Liver (tissue), 8 donors: ENCODE measurements at regions not wholly inside any gene's neighbourhood (a gene's known extent, or its start where the extent isn't known, plus 50 kb on each side); places are given as distances from the start of the nearest gene placed in this dataset.

Experiments
- DNase-seq: peaks from one replicate; pipeline ENCODE4 v3.0.0-alpha.2; 2017; ENCODE audit warnings: low spot score
- H3K27ac ChIP-seq, 2 donors: one replicate each; pipeline ENCODE4 v1.7.0; 2013; ENCODE audit warnings: inconsistent platforms in 2 of 2, low read length in 2 of 2, control low read depth in 1 of 2, low read depth in 1 of 2, mild to moderate bottlenecking in 1 of 2
- H3K27me3 ChIP-seq, 4 donors: one replicate each; pipeline versions ENCODE4 v1.6.1 to v1.7.0; 2013; ENCODE audit warnings: low read length in 3 of 4, inconsistent platforms in 1 of 4, mild to moderate bottlenecking in 1 of 4, moderate library complexity in 1 of 4; ENCODE audit not compliant: control insufficient read depth in 4 of 4, insufficient read depth in 4 of 4
- H3K36me3 ChIP-seq, 4 donors: one replicate each; pipeline versions ENCODE4 v1.6.1 to v1.7.0; 2013; ENCODE audit warnings: low read length in 3 of 4, mild to moderate bottlenecking in 3 of 4, low read depth in 1 of 4, moderate library complexity in 1 of 4; ENCODE audit not compliant: control insufficient read depth in 4 of 4, insufficient read depth in 3 of 4
- H3K4me1 ChIP-seq, 4 donors: one replicate each; pipeline versions ENCODE4 v1.6.1 to v1.7.0; 2013; ENCODE audit warnings: low read length in 3 of 4, mild to moderate bottlenecking in 3 of 4, moderate library complexity in 1 of 4; ENCODE audit not compliant: control insufficient read depth in 4 of 4, insufficient read depth in 4 of 4
- H3K4me3 ChIP-seq, 3 donors: one replicate each; pipeline versions ENCODE4 v1.6.1 to v1.7.0; 2013; ENCODE audit warnings: low read length in 3 of 3, control low read depth in 1 of 3, low read depth in 1 of 3, mild to moderate bottlenecking in 1 of 3
- H3K9ac ChIP-seq, 2 donors: one replicate each; pipeline ENCODE4 v1.7.0; 2013; ENCODE audit warnings: low read length in 2 of 2, mild to moderate bottlenecking in 2 of 2, moderate library complexity in 2 of 2, control low read depth in 1 of 2, low read depth in 1 of 2
- H3K9me3 ChIP-seq, 4 donors: one replicate each; pipeline versions ENCODE4 v1.6.1 to v1.7.0; 2013; ENCODE audit warnings: low read length in 3 of 4; ENCODE audit not compliant: control insufficient read depth in 4 of 4
- EGR1 ChIP-seq, 2 donors: IDR thresholded peaks; 2 replicates each; pipeline ENCODE4 v1.6.1; 2016 to 2018; ENCODE audit warnings: antibody characterized with exemption in 2 of 2, low read depth in 2 of 2
- FOXA2 ChIP-seq: IDR thresholded peaks from 2 replicates; pipeline ENCODE4 v1.6.1; 2016; ENCODE audit warnings: antibody characterized with exemption
- GABPA ChIP-seq, 2 donors: IDR thresholded peaks in 1 of 2; conservative IDR thresholded peaks in 1 of 2; 2 replicates each; pipeline ENCODE4 v1.6.1; 2016; ENCODE audit warnings: antibody characterized with exemption in 2 of 2, mild to moderate bottlenecking in 1 of 2, moderate library complexity in 1 of 2
- HNF4A ChIP-seq, 2 donors: conservative IDR thresholded peaks; 2 replicates each; pipeline ENCODE4 v1.6.1; 2016; ENCODE audit warnings: antibody characterized with exemption in 2 of 2, mild to moderate bottlenecking in 2 of 2
- HNF4G ChIP-seq: IDR thresholded peaks from 2 replicates; pipeline ENCODE4 v1.6.1; 2016; ENCODE audit warnings: antibody characterized with exemption
- JUND ChIP-seq, 2 donors: IDR thresholded peaks; 2 replicates each; pipeline ENCODE4 v1.6.1; 2016; ENCODE audit warnings: antibody characterized with exemption in 2 of 2
- RAD21 ChIP-seq, 2 donors: IDR thresholded peaks; 2 replicates each; pipeline ENCODE4 v1.6.1; 2016; ENCODE audit warnings: antibody characterized with exemption in 2 of 2, mild to moderate bottlenecking in 2 of 2
- RXRA ChIP-seq, 2 donors: IDR thresholded peaks; 2 replicates each; pipeline ENCODE4 v1.6.1; 2017 to 2018; ENCODE audit warnings: antibody characterized with exemption in 2 of 2, mild to moderate bottlenecking in 1 of 2
- SP1 ChIP-seq: IDR thresholded peaks from 2 replicates; pipeline ENCODE4 v1.6.1; 2018; ENCODE audit warnings: antibody characterized with exemption, mild to moderate bottlenecking
- TAF1 ChIP-seq: conservative IDR thresholded peaks from 2 replicates; pipeline ENCODE4 v1.6.1; 2016; ENCODE audit warnings: antibody characterized with exemption, mild to moderate bottlenecking
- YY1 ChIP-seq: IDR thresholded peaks from 2 replicates; pipeline ENCODE4 v1.6.1; 2016; ENCODE audit warnings: antibody characterized with exemption, mild to moderate bottlenecking
- WGBS: extraction: QIAGEN DNeasy Blood & Tissue Kit; methylation state at CpG from one replicate; pipeline ENCODE4 v1.1.7; 2013; 5-methylcytosine and 5-hydroxymethylcytosine counted together
- TF ChIP-seq, protein P1 (sequence below): IDR thresholded peaks from 2 replicates; pipeline ENCODE4 v1.6.1; 2016; ENCODE audit warnings: antibody characterized with exemption
- TF ChIP-seq, protein P2 (sequence below): IDR thresholded peaks from 2 replicates; pipeline ENCODE4 v1.6.1; 2016; ENCODE audit warnings: antibody characterized with exemption
- TF ChIP-seq, protein P3 (sequence below): IDR thresholded peaks from 2 replicates; pipeline ENCODE4 v1.6.1; 2016; ENCODE audit warnings: antibody characterized with exemption
- TF ChIP-seq, protein P4 (sequence below): fragments of 150-350 bp; IDR thresholded peaks from 2 replicates; pipeline ENCODE4 v1.5.1; 2017; ENCODE audit warnings: improper control_type of control experiment, low read depth, low read length; ENCODE audit not compliant: missing input control
- donor health status: healthy.
- donor health status: healthy.
- donor health status: healthy.
- donor health status: healthy.
- donor health status: healthy.

DNA sequence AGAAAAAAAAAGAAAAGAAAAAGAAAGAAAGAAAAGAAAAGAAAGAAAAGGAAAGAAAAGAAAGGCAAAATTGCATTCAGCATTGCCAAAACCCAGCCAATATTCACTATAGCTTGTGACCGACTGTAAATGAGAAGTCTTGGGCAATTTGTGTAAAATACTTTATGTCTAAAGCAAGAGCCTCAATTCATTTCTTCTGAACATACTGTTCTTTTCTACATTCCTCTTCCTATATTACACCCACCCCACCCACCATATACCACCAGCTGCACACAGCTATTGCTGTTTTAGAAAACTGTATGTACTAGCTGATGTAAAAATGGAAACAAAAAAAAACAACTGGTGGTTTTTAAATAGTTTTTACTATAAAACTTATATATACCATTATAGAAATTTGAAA is 156.9 kb upstream of the TTC29 start:
- no peak overlapping the region for H3K4me3 ChIP-seq
- DNase-seq = no peak
- WGBS = 94% methylated on average over 1 of the region's 1 CpG
- H3K4me1 ChIP-seq = peaks cover 0 to 6% (median 0%) of the 10 kb centered on the region in 4 donors
- no peak for TF ChIP-seq HNF4G
- TF ChIP-seq TAF1 = no peak
- no peak for TF ChIP-seq RAD21 (IDR thresholded peaks at IDR 0.05)
- TF ChIP-seq, protein P1, sequence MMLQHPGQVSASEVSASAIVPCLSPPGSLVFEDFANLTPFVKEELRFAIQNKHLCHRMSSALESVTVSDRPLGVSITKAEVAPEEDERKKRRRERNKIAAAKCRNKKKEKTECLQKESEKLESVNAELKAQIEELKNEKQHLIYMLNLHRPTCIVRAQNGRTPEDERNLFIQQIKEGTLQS = no peak
- TF ChIP-seq FOXA2 = no peak
- TF ChIP-seq, protein P2, sequence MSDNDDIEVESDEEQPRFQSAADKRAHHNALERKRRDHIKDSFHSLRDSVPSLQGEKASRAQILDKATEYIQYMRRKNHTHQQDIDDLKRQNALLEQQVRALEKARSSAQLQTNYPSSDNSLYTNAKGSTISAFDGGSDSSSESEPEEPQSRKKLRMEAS = no peak
- no peak for TF ChIP-seq GABPA (IDR thresholded peaks at IDR 0.05 in 1 of 2, conservative IDR thresholded peaks at IDR 0.05 in 1 of 2)
- TF ChIP-seq EGR1 (IDR thresholded peaks at IDR 0.05; ENCODE audit: low read depth in 2 of 2) = no peak
- TF ChIP-seq, protein P3, sequence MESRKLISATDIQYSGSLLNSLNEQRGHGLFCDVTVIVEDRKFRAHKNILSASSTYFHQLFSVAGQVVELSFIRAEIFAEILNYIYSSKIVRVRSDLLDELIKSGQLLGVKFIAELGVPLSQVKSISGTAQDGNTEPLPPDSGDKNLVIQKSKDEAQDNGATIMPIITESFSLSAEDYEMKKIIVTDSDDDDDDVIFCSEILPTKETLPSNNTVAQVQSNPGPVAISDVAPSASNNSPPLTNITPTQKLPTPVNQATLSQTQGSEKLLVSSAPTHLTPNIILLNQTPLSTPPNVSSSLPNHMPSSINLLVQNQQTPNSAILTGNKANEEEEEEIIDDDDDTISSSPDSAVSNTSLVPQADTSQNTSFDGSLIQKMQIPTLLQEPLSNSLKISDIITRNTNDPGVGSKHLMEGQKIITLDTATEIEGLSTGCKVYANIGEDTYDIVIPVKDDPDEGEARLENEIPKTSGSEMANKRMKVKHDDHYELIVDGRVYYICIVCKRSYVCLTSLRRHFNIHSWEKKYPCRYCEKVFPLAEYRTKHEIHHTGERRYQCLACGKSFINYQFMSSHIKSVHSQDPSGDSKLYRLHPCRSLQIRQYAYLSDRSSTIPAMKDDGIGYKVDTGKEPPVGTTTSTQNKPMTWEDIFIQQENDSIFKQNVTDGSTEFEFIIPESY = no peak
- TF ChIP-seq SP1 = no peak
- TF ChIP-seq HNF4A (conservative IDR thresholded peaks at IDR 0.05) = no peak
- no peak for TF ChIP-seq JUND (IDR thresholded peaks at IDR 0.05)
- TF ChIP-seq RXRA (IDR thresholded peaks at IDR 0.05) = no peak
- TF ChIP-seq, protein P4, sequence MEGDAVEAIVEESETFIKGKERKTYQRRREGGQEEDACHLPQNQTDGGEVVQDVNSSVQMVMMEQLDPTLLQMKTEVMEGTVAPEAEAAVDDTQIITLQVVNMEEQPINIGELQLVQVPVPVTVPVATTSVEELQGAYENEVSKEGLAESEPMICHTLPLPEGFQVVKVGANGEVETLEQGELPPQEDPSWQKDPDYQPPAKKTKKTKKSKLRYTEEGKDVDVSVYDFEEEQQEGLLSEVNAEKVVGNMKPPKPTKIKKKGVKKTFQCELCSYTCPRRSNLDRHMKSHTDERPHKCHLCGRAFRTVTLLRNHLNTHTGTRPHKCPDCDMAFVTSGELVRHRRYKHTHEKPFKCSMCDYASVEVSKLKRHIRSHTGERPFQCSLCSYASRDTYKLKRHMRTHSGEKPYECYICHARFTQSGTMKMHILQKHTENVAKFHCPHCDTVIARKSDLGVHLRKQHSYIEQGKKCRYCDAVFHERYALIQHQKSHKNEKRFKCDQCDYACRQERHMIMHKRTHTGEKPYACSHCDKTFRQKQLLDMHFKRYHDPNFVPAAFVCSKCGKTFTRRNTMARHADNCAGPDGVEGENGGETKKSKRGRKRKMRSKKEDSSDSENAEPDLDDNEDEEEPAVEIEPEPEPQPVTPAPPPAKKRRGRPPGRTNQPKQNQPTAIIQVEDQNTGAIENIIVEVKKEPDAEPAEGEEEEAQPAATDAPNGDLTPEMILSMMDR = no peak
- no peak overlapping the region for H3K27ac ChIP-seq
- no peaks in the 10 kb centered on the region for H3K9me3 ChIP-seq
- H3K9ac ChIP-seq = no peak overlapping the region
- no peaks in the 10 kb centered on the region for H3K36me3 ChIP-seq
- no peaks in the 10 kb centered on the region for H3K27me3 ChIP-seq

DNA sequence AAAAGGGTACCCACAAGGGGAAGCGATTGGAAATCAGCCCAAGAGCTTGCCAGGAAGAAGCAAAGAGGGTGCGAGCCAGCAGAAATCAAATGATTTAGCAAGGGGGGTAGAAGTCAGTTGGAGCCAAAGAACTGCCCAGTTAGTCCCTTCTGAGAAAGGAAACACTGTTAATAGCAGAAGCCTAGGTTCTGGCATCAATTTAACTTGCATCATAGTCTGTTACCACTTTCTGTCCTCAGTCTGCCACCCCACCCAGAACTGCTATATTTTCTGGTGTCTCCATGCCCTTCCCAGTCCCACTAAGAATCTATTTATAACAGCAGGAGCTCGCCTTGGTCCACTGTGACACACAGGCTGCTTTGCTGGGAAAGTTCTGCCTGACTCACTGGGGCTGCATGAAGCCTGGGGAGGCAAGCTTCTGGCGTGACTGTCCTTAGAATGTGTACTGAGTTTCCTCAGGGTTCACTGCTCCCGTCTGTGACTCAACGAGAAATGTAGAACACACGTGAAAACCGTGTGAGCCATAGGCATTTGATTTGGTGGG is 157.8 kb upstream of the TTC29 start:
- DNase-seq = no peak
- no peak overlapping the region for H3K9ac ChIP-seq
- no peaks in the 10 kb centered on the region for H3K9me3 ChIP-seq
- TF ChIP-seq RXRA (IDR thresholded peaks at IDR 0.05) (peak in 1 of 2 donors; percentile 28), HNF4A (conservative IDR thresholded peaks at IDR 0.05) (no peak), YY1 (no peak), FOXA2 (no peak)
- TF ChIP-seq, protein P2 = no peak
- no peaks in the 10 kb centered on the region for H3K36me3 ChIP-seq
- H3K27ac ChIP-seq = peak overlapping the region in 1 of 2 donors; percentile 29
- H3K4me1 ChIP-seq = peaks cover 0 to 6% (median 0%) of the 10 kb centered on the region in 4 donors
- H3K4me3 ChIP-seq = no peak overlapping the region
- H3K27me3 ChIP-seq = no peaks in the 10 kb centered on the region
- WGBS = 54% methylated on average over 8 of the region's 8 CpGs
